DMS 273 treated with DMSO at 0.1 percent for 48 hours (cell line): ENCODE measurements at regions not wholly inside any gene's neighbourhood (a gene's known extent, or its start where the extent isn't known, plus 50 kb on each side); places are given as distances from the start of the nearest gene placed in this dataset.

Experiments used
- DNase-seq: peaks from one replicate; lab custom pipeline; 2025; lab: John Stamatoyannopoulos, UW

GRCh38 chr17:71710816-71711215, 410.0 kb upstream of the SOX9 start:
- no peak for DNase-seq

DNA sequence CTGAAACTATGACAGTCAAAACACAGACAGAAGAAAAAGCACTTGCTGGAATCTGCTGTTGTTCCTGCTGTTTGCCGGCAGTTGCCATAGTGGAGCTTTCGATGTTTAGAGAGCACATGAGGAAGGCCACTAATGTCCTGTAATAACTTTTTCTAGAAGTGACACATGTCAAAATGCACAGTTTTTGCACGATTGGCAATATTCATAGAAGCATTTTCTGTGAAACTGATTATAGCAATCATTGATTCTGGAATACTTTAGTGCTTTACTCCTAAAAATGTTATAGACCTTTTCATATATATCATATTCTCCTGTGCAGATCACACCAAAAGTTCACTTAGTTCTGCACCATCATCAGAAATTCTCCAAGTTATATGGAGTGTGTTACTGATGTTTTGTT, 407.0 kb upstream of the SOX9 start:
- no peak for DNase-seq

GRCh38 chr17:71724339-71724738, 396.5 kb upstream of the SOX9 start:
- DNase-seq: no peak

DNA sequence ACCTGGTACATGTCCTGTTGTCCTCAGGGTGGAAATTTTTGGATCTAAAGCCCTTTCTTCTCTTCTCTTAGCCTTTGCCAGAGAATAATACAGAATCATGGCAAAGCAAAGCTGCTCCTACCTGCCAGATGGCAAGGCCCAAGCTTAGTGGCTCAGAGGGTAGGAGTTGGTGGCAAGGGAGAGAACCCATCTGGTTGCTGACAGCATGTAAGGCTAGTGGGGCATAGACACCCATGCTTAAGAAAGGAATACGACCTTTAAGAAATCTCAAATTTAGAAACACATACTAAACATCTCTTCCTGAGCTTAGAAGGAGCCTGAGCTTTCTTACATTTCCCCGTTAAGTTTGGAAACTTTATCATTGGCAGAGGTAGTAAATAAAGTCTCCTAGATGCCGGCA, 395.0 kb upstream of the SOX9 start:
- peak; percentile 51 for DNase-seq

- DNase-seq: no peak
Measured at GRCh38 chr17:71726341-71726740, 394.5 kb upstream of the SOX9 start.

DNA sequence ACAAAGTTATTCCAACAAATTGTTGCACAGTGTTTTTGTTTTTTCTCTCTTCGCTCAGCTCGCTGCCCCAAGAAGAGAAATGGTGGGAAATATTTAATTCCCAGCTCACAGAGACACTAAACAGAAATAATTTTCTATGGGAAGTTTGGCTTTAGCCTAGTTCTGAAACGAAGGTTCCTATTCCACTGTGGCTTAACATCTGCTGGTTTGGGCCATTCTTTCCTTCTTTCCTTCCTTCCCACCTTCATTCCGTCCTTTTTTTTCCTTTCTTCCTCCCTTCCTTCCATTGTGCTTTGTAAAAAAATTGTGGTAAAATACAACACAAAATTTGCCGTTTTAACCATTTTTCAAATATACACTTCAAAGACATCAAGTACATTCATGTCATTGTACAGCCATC, 393.5 kb upstream of the SOX9 start:
- no peak for DNase-seq

GRCh38 chr17:71727723-71728122, 393.1 kb upstream of the SOX9 start:
- no peak for DNase-seq

- no peak for DNase-seq
Measured at GRCh38 chr17:71730871-71731270, 389.9 kb upstream of the SOX9 start.

DNA sequence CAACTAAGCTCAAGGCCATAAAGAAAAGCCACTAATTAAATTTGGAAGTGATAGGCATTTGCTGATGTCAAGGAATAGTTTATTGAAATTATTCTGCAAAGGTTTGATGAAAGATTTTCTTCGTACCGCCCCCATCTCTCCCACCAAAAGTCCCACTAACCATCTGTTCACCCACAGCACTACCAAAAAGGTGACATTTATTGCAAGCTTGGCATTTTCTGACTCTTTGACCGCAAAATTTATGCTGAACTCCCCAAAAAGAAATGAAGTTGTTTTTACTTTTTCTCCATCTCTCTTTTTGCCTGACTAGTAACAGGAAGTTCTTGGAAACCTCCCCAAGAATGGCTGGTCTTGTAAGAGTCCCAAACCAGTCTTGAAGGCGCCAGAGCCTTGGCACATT, 384.9 kb upstream of the SOX9 start:
- DNase-seq: no peak

DNA sequence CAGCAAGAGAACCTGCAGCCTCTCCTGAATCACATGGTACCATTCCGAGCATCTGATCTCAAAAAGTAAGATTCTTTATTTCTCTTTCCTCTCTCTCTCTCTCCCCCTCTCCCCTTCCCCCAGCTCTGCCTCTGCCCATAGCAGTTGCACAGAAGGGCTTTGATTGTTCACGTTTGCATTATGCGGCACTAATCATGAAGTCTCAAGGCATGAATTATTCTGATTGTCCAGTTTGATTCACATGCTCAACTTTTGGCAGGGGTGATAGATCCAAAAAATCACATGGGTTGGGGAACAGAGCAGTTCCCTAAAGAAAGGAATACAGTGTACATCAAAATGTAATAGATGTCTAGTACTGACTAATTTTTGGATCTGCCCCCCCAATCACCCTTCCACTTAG, 380.0 kb upstream of the SOX9 start:
- DNase-seq: no peak

DNA sequence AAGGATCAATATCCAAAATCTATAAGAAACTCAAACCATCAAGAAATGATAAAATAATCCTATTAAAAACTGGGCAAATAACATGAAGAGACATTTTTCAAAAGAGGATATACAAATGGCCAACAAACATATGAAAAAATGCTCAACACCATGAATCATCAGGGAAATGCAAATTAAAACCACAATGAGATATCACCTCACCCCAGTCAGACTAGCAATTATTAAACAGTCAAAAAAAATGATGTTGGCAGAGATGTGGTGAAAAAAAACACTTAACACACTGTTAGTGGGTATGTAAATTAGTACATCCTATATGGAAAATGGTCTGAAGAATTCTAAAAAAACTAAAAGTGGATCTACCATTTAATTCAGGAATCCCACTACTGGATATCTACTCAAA, 379.0 kb upstream of the SOX9 start:
- no peak for DNase-seq

DNA sequence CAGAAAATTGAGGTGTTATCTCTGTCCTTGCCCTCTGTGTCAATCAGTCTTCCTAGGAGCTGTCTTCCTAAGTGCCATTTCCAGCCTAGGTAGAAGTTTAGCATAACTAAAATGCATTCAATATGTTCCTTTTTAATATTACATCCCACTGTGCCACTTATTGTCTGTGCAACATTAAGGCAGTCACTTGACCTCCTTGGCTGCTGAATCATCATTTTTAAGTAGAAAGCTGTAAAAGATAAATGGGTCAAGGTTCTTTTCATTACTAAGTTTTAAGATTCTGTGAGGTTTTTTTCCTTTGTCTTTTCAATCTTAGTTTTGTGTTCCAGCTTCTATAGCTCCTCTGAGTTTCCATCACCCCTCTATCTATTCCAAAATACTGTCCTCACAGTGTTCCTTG, 371.9 kb upstream of the SOX9 start:
- DNase-seq: no peak

GRCh38 chr17:71753070-71753469, 367.8 kb upstream of the SOX9 start:
- DNase-seq: no peak

- DNase-seq: no peak
Measured at GRCh38 chr17:71757156-71757555, 363.7 kb upstream of the SOX9 start.

GRCh38 chr17:71757956-71758355, 362.9 kb upstream of the SOX9 start:
- DNase-seq: no peak

- DNase-seq: peak; percentile 87
Measured at GRCh38 chr17:71759422-71760060, 361.3 kb upstream of the SOX9 start.

DNA sequence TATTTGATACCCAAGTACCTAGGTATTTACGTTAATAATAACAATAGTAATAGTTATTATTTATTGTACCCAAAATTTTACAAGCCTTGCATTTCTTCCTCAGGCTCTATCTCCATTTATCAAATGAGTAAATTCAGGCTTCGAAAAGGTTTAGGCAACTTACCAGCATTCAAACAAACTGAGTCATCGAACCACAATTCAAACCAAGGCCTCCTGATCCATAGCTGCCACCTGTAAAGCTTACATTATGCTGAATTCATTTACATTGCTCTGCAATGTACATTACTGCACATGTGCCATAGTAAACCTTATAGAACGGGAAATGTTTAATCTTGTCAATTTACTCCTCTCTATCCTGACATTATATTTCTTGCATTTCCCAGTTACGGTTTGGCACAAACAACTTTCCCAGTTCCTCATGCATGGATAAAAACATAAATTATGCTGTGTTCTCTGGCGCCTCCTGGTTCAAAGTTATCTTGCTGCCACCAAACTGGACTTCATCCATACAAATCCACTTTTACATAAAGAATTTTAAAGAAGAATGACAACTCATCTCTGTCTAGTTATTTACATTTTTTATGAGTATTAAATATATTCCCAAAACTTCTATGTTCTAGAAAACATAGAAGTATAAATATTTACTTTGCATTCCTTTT, 360.6 kb upstream of the SOX9 start:
- no peak for DNase-seq

DNA sequence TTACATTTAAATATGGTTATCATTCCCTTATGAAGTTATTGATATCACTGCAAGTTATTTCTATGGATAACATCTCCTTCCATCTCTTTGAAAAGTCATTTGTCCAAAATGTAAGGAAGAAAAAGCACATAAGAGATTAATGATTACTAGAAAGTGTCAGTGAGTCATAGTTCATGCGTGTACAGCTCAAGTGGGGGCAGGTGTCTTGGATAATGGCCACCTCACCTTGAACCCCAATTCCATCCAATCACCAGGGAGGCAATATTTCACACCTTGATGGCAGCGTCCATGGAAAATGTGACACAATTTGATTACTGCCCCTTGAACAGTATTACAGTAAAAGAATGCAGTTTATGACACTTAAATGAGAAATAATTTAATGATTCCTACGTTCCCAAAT, 358.3 kb upstream of the SOX9 start:
- no peak for DNase-seq

DNA sequence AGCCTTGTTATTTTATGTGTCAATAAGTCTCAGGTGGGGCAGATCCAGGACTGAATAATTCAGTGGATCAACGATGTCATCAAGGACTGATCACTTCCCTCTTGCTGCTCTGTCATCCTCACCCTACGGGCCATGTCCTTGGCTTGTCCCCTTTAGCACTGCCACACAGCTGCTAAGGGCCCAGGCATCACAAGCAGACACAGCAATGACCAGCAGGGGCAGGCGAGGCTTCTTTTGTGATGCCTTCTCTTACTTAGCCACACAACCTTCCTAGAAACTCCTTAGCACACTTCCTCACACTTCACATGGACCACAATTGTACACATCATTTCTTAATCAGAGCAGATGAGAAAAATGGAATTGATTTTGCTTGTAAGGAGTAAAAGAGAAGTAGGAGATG, 356.3 kb upstream of the SOX9 start:
- DNase-seq: no peak

GRCh38 chr17:71765437-71765836, 355.4 kb upstream of the SOX9 start:
- DNase-seq: no peak

DNA sequence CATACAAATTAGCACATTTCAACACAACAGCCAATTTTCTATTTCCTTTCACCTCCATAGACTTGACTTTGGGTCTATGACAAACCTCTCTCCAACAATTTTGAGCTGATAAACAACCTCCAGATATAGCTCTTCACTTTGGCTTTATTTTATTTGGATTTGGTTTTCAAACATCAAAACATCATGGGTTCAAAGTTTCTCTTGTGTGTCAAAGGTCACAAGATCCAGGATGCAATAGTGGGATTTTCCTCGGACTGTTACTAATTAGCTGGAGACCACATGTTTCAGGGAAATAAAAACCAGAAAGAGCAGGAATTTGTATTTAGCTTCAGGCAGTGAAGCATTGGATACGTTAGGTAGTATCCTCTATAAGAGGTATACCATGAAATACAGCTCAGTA, 351.0 kb upstream of the SOX9 start:
- no peak for DNase-seq

DNA sequence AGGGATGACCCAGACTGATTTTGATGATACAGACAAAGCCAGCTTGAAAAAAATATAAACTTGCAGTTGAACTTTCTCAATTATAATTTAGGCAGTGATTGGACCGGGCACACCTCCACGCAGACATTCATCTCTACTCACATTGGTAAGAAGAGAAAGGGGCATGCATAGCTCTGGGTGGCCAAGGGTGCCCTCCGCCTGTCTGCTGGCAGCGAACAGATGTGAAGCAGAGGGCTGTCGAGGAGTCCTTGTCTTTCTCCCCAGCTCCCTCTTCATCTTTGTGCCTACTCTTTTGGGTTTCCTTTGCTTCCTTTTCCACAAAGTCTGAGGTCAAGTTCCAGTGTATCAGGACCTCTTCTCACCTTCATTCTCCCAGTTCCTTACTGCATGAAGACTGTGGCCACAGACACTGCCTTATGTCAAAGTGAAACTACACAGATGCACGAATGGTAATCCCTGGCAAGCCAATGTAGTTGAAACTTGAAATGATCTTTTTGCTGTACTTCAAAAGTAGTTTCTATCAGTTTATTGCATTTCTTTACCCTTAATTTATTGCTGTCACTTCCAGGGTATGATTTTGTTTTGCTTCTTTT, 343.7 kb upstream of the SOX9 start:
- no peak for DNase-seq

GRCh38 chr17:71779482-71779881, 341.3 kb upstream of the SOX9 start:
- DNase-seq: no peak

DNA sequence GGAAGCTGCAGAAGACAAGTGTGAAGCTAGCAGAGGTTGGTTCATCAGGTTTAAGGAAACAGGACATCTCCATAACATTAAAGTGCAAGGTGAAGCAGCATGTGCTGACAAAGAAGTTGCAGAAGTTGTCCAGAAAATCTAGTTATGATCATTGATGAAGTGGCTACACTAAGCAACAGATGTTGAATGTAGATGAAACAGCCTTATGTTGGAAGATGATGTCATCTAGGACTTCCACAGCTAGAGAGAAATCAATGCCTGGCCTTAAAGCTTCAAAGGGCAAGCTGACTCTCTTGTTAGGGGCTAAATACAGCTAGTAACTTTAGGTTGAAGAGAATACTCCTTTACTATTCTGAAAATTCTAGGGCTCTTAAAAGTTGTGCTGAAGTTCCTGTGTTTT, 340.2 kb upstream of the SOX9 start:
- no peak for DNase-seq
